ENCODE measurements at regions not wholly inside any gene's neighbourhood (a gene's known extent, or its start where the extent isn't known, plus 50 kb on each side); places are given as distances from the start of the nearest gene placed in this dataset.

GRCh38 chr1:48051466-48052126, 54.4 kb upstream of the TRABD2B start:
- H2AFZ ChIP-seq (ENCODE audit: low read length): no peak overlapping the region
- no peak overlapping the region for H3K4me3 ChIP-seq (ENCODE audit: low read length)
- no peaks in the 10 kb centered on the region for H3K9me2 ChIP-seq (replicated peaks; ENCODE audit: low read length)
- ATAC-seq (no peak), DNase-seq (no peak)
- CTCF ChIA-PET: no interaction called here
- no peaks in the 10 kb centered on the region for H3K9me3 ChIP-seq (ENCODE audit: low read length)
- H3K9ac ChIP-seq (ENCODE audit: low read length): no peak overlapping the region
- H3K4me1 ChIP-seq (ENCODE audit: insufficient read depth, low read length): no peaks in the 10 kb centered on the region
- no peak overlapping the region for H3K4me2 ChIP-seq (ENCODE audit: low read length)
- TF ChIP-seq CTCF (conservative IDR thresholded peaks at IDR 0.05; ENCODE audit: low read depth, low read length): no peak
- TF ChIP-seq EZH2 (IDR thresholded peaks at IDR 0.05; ENCODE audit: low read length, unreplicated experiment): no peak
- TF ChIP-seq EZH2phosphoT487 (IDR thresholded peaks at IDR 0.05; ENCODE audit: borderline replicate concordance, low read length): no peak
- intact Hi-C loops (cut with micrococcal nuclease): no loop called here
- H3K27ac ChIP-seq (ENCODE audit: low read length): no peak overlapping the region
- no peaks in the 10 kb centered on the region for H3F3A ChIP-seq (ENCODE audit: low read length, unreplicated experiment)
- no peaks in the 10 kb centered on the region for H3K27me3 ChIP-seq (ENCODE audit: low read length)
- POLR2A ChIA-PET (ENCODE audit: unreplicated experiment): no interaction called here
- no peaks in the 10 kb centered on the region for H3K79me2 ChIP-seq (ENCODE audit: low read length)
- H4K20me1 ChIP-seq (ENCODE audit: low read length): no peaks in the 10 kb centered on the region
- BruUV-seq (replicated peaks): no TSS peak
- no peaks in the 10 kb centered on the region for H3K36me3 ChIP-seq (ENCODE audit: low read depth, low read length)

- Histone ChIP-seq H3K9ac (ENCODE audit: low read length) (no peak overlapping the region), H3F3A (ENCODE audit: low read length, unreplicated experiment) (no peaks in the 10 kb centered on the region), H3K4me3 (ENCODE audit: low read length) (no peak overlapping the region), H3K36me3 (ENCODE audit: low read depth, low read length) (no peaks in the 10 kb centered on the region), H4K20me1 (ENCODE audit: low read length) (no peaks in the 10 kb centered on the region), H3K4me2 (ENCODE audit: low read length) (no peak overlapping the region), H3K4me1 (ENCODE audit: insufficient read depth, low read length) (no peaks in the 10 kb centered on the region), H3K79me2 (ENCODE audit: low read length) (no peaks in the 10 kb centered on the region), H3K9me2 (replicated peaks; ENCODE audit: low read length) (no peaks in the 10 kb centered on the region), H3K9me3 (ENCODE audit: low read length) (no peaks in the 10 kb centered on the region), H2AFZ (ENCODE audit: low read length) (no peak overlapping the region), H3K27me3 (ENCODE audit: low read length) (no peaks in the 10 kb centered on the region), H3K27ac (ENCODE audit: low read length) (no peak overlapping the region)
- no peak for TF ChIP-seq EZH2phosphoT487 (IDR thresholded peaks at IDR 0.05; ENCODE audit: borderline replicate concordance, low read length)
- TF ChIP-seq CTCF (conservative IDR thresholded peaks at IDR 0.05; ENCODE audit: low read depth, low read length): no peak
- TF ChIP-seq EZH2 (IDR thresholded peaks at IDR 0.05; ENCODE audit: low read length, unreplicated experiment): no peak
- ChIA-PET POLR2A (ENCODE audit: unreplicated experiment) (no interaction called here), CTCF (no interaction called here)
- ATAC-seq: no peak
- intact Hi-C loops (cut with micrococcal nuclease): no loop called here
- no peak for DNase-seq
- no TSS peak for BruUV-seq (replicated peaks)
Measured at GRCh38 chr1:48049823-48050535, 52.8 kb upstream of the TRABD2B start.

GRCh38 chr1:48048980-48049379, 51.8 kb upstream of the TRABD2B start:
- intact Hi-C loops (cut with micrococcal nuclease): no loop called here
- Histone ChIP-seq H3K4me3 (ENCODE audit: low read length) (no peak overlapping the region), H3K9me2 (replicated peaks; ENCODE audit: low read length) (no peaks in the 10 kb centered on the region), H3K4me1 (ENCODE audit: insufficient read depth, low read length) (no peaks in the 10 kb centered on the region), H4K20me1 (ENCODE audit: low read length) (no peaks in the 10 kb centered on the region), H3K9me3 (ENCODE audit: low read length) (no peaks in the 10 kb centered on the region), H2AFZ (ENCODE audit: low read length) (no peak overlapping the region), H3F3A (ENCODE audit: low read length, unreplicated experiment) (no peaks in the 10 kb centered on the region), H3K9ac (ENCODE audit: low read length) (no peak overlapping the region), H3K4me2 (ENCODE audit: low read length) (no peak overlapping the region), H3K27me3 (ENCODE audit: low read length) (no peaks in the 10 kb centered on the region), H3K79me2 (ENCODE audit: low read length) (no peaks in the 10 kb centered on the region), H3K27ac (ENCODE audit: low read length) (no peak overlapping the region), H3K36me3 (ENCODE audit: low read depth, low read length) (no peaks in the 10 kb centered on the region)
- ChIA-PET POLR2A (ENCODE audit: unreplicated experiment) (no interaction called here), CTCF (no interaction called here)
- TF ChIP-seq EZH2phosphoT487 (IDR thresholded peaks at IDR 0.05; ENCODE audit: borderline replicate concordance, low read length) (no peak), CTCF (conservative IDR thresholded peaks at IDR 0.05; ENCODE audit: low read depth, low read length) (no peak), EZH2 (IDR thresholded peaks at IDR 0.05; ENCODE audit: low read length, unreplicated experiment) (no peak)
- no peak for ATAC-seq
- BruUV-seq (replicated peaks): no TSS peak
- DNase-seq: no peak
